ENCODE measurements at regions not wholly inside any gene's neighbourhood (a gene's known extent, or its start where the extent isn't known, plus 50 kb on each side); places are given as distances from the start of the nearest gene placed in this dataset.

- no peak for TF ChIP-seq POLR2AphosphoS5 (IDR thresholded peaks at IDR 0.05; ENCODE audit: low read depth, low read length)
- TF ChIP-seq CTCF (IDR thresholded peaks at IDR 0.05): no peak
- no peak for TF ChIP-seq REST (IDR thresholded peaks at IDR 0.05; ENCODE audit: insufficient read depth in 1 of 2, low read depth in 2 of 2, low read length in 1 of 2)
- TF ChIP-seq SIN3A (IDR thresholded peaks at IDR 0.05; ENCODE audit: borderline replicate concordance, insufficient read depth, low read depth, low read length): no peak
These were observed 110.5 kb downstream of the ZFP36L2 start for GRCh38 chr2:43115881-43116280.

Measured in Panc1 (cell line).